DMS 273 treated with DMSO at 0.1 percent for 48 hours (cell line): ENCODE measurements at regions not wholly inside any gene's neighbourhood (a gene's known extent, or its start where the extent isn't known, plus 50 kb on each side); places are given as distances from the start of the nearest gene placed in this dataset.

Source experiments
- DNase-seq: peaks from one replicate; lab custom pipeline; 2025; lab: John Stamatoyannopoulos, UW

DNA sequence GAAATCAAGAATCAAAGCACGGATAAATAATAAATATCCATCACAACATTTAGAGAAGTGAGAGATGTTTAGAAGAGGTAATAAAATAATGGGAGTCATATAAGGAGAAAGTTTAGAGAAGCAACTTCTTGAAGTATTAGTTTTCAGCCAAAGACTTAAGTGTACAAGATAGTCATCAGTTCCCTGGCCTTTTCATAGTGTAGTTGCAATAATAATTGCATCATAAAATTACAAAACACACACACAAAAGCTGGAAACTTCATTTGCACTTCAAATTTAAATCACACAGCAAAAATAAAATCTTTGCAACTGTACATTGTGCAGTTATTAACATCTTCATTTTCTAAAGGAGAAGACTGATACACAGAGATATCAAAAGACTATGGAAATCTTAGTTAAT is 319.1 kb upstream of the RGMB start:
- DNase-seq: no peak

DNA sequence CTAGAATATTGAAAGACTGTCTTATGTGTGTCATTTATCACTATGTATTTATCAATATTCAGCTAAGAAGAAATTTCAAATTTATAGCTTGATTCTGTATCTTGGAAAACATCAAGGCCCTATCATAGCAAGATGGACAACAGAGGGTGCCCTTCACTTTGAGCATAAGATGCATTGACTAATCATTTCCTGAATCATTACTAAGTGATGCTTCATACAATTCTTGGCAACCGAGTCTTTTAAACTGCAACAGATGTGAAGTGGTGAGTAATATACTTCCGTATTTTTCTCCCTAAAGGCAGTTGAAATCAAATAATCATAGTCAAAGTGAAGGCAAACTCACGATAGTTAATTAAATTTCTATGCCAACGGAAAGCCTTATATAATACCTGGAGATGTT is 318.6 kb upstream of the RGMB start:
- DNase-seq: peak; percentile 18

DNA sequence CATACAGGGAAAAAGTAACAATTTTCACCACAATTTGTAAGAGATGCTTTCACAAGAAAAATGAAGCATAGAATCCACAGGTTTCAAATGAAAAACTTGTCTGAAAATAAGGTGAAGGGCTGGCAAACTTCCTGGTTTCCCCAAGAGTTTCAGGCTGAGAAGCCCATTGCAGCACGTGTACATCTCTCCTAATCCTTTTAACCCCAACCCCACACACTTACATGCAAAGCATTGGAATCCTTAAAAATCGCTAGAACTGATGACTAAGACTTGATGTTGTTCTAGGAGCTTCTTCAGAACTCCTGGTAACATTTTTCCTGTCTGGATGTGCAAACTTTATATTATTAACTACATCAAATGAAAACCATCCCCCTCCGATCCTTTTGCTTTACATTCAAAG is 317.8 kb upstream of the RGMB start:
- DNase-seq: no peak

DNA sequence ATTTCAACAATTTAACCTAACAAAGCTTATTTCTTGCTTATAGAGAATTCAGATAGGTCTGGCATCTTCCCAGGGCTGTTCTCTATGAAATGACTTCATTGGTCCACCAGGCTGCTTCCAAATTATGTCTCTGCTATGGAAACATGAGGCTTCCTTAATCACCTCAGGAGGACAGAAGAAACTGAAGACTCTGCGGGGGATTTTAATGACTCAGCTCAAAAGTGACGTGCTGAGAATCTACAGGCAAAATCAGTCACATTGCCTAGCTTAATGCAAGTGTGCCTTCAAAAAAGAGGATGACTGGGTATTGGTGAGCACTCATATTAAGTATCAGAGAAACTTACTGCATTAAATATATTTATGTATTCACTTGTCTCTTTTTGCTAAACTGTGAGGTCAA is 315.5 kb upstream of the RGMB start:
- no peak for DNase-seq

DNA sequence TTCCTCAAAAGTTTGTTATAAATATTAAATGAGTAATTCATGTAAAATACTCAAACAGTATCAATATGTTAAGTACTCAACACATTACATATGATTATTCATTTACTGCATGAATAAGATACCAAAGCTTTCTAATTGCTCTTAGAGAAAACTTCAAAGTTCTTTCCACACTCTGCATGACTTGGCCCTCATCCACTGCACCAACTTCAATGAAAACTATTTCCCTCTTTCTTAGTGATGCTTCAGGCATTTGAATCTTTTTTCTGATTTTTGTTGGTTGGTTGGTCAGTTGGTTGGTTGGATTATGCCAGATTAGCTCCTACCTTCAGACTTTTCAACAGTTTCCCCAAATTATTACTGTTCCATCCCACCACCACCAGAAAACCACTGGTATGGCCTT is 314.7 kb upstream of the RGMB start:
- no peak for DNase-seq

DNA sequence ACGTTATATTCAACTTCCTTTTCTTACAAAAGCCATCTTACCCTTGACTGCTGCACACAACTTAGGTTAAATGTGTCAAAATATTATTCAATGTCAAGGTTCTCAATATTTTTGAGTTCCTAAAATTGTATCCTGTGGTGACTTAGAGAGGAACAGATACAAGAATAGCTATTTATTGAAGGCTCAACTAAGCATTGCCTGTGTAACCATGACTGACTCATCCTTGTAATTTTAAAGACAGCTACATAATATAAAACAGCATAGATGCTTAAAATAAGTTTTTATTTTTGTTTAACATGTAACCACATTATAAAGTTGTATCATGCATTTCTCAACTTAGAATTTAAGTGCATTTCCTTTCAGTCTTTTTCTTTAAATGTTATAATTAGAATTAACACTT is 312.9 kb upstream of the RGMB start:
- no peak for DNase-seq

DNA sequence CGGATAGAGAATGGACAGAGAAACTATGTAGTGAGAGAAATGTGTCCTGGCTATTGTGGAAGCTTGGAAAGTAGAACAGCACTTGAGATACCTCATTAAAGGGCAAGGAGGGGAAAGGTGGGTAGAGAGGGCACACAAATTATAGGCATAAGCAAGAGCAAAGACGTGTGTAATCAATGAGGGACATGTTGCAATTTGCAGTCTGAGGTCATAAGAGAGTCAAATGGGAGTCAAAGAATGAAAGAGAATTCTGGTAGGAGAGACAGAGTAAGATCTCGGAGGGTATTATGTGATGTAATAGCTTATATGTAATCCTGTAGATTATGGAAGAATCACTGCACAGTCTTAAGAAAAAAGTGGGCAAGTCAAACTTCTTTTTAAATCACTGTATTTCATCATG is 312.0 kb upstream of the RGMB start:
- no peak for DNase-seq

DNA sequence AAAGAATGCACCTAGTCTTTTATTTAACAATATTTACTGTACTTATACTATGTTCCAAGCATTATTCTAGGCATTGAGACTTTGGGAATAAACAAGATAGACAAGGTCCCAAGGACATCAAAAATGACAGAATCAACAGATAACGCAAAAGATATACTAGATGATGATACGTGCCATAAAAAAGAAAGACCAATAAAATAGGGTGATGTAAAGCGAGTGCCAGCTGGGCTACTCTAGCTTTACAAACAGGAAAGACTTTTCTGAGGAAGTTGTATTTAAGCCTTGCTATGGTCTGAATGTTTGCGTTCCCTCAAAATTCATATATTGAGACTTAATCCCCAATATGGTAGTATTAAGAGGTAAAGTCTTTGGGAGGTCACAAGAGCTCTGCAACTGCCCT is 310.2 kb upstream of the RGMB start:
- DNase-seq: no peak

DNA sequence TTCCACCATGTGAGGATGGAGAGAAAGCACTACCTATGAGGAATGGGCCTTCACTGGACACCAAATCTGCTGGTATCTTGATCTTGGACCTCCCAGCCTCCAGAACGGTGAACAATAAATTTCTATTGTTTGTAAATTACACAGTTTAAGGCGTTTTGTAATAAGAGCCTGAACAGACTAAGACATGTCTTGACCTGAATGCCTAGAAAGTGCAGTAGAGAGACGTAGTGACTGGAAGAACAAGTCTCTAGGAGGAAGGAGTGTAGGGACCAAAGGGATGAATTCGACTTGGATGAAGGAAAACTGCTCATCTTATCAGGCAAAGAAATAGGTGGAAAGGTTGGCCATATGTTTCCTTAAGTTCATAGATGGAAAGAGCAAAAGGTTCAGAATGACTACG is 309.8 kb upstream of the RGMB start:
- DNase-seq: no peak

DNA sequence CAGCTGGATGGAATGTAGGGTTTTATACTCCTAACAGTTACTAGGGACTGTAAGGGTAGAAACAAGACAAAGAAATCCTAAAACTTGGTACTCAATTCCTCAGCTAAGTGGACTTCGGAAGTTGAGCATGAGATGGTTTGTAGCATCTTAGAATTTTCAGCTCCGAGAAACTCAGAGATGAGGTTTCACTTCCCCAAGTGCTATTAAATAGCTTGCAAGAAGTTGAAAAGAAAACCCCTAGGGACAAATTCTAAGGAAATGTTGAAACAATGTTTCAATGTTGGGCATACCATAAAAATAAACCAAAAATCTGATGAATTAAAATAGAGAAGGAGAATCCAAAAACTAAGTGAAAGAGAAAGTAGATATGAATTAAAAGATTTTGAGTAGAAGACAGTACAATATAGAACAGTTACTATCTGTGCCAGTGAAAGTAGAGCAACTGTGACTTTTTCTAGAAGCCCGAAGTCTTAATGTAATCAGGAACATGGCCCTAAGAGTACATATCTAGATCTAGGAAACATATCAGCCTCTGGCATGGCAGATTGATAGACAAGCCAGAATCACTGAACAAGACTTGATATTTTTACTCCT is 308.6 kb upstream of the RGMB start:
- no peak for DNase-seq

DNA sequence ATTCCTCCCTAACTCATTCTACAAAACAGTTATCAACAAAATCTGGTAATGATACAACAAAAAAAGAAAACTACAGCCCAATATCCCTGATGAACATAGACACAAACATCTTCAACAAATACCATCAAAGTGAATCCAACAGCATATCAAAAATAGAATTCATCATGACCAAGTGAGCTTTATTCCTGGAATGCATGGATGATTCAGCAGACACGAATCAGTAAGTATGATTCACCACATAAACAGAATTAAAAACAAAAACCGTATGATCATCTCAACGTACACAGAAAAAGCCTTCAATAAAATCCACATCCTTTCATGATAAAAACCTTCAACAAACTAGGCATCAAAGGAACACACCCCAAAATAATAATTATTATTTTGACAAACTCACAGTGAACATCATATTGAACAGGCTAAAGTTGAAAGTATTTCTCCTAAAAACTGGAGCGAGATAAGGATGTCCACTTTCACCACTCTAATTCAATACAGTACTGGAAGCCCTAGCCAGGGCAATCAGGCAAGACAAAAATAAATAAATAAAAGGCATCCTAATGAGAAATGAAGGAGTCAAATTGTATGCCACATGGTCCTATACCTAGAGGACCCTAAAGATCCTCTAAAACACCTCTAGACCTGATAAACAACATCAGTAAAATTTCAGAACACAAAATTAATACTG is 305.1 kb upstream of the RGMB start:
- no peak for DNase-seq

DNA sequence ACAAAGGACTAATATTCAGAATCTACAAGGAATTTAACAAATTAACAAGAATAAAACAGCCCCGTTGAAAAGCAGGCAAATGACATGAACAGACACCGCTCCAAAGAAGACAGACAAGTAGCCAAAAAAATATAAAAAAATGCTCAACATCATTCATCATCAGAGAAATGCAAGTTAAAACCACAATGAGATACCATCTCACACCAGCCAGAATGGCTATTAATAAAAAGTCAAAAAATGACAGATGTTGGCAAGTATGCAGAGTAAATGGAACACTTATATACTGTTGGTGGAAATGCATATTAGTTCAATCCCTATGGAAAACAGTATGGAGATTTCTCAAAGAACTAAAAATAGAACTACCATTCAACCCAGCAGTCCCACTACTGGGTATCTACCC is 302.7 kb upstream of the RGMB start:
- DNase-seq: no peak

DNA sequence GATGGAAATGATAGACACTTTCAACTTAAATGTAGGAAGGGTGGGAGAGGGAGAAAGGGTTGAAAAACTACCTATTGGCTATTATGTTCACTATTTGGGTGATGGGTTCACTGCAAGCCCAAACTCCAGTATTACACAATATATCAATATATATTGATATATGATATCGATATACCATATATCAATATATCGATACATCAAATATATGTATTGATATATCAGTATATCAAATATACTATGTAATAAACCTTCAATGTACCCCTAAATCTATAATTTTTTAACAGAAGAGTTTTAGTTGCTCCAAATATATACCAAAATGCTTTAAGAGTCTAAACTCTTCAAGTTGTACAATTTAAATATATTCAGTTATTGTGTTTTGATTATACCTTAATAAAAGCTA is 302.0 kb upstream of the RGMB start:
- DNase-seq: no peak

DNA sequence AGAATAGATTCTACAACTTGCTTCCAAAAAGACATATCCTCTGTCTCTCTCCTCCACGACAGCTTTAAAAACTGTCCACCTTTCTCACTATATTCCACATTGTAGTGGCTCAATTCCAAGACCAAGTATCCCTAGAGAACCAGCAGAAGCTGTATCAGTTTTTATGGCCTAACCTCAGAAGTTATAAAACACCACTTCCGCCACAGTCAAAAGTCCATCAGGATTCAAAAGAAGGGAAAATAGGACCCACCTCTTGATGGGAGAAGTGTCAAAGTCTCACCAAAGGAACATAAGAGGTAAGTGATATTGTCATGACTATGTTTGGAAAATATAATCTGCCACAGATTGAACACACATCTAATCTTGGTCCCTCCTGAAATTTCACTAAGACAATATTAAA is 299.2 kb upstream of the RGMB start:
- no peak for DNase-seq

DNA sequence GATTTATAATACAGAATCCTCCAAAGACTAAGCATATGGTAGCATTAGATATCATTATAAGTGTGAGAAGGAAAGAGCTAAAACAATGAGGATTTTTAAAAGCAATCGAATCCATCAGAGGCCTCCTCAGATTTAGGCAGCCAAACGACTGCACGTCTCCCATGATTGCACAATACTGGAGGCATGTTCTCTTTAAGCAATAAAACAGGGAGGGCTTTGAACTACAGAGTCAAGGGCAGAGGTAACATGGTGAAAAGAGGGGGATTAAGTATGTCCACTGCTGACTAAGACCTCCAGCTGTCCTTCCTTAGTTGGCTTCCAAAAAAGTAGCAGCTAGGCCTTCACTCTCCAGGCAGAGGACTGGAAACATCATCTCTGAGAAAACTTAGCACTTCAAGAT is 298.7 kb upstream of the RGMB start:
- no peak for DNase-seq

DNA sequence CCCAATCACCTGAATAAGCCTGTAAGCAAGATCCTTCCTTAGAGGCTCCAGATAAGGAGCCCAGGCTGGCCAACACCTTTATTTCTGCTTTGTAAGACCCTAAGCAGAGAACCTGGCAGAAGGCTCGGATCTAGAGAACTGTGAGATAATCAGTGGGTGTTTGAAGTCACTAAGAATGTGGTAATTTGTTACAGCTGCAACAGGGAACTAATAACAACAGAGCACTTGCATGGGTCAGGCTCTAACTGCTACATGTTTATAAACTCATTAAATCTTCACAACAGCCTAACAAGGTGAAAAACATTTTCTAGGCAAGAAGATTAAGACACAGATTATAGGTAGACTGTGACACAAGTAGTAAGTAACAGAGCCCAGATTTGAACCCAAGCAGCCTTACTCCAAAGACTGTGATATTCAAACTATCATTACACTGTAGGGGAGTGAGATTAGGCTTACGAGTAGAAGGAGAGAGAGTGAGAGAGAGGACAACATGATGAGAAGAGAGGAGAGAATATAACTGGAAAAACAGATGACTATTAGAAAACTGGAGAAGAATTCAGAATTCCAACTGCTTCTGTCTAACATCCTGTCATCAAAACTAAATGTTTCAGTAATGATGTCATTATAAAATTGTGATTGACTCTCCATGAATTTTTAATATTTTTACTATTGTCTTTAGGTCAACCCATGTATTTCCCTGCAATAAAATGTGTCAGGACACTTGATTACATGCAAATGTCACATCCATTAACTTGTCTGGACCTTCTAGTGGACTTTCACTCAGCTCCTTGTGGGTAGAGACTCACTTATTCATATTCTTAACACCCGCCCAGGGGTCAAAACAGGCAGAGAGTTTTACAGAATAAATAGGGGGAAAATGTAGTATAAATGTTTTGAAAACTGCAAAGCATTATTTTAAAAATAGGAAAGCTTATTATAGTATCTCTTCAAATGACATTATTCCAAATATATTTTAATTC is 290.9 kb upstream of the RGMB start:
- DNase-seq: no peak

DNA sequence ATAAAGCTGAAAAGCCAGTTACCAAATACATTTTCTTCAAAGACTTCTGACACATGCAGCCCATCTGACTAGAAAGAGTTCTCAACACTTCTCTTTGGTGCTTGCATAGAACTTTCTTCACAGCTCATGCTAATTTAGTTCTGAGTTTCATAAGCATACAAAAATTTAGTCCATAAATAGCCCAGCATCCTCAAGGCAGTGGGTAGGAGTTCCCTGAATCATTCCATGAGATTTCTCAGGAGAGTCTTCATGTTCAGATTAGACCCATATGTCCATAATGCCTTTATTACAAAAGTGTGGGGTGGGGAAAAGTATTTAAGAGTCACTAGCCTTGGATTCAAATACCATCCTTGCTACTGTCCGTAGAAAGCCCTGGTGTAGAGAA is 290.2 kb upstream of the RGMB start:
- no peak for DNase-seq

DNA sequence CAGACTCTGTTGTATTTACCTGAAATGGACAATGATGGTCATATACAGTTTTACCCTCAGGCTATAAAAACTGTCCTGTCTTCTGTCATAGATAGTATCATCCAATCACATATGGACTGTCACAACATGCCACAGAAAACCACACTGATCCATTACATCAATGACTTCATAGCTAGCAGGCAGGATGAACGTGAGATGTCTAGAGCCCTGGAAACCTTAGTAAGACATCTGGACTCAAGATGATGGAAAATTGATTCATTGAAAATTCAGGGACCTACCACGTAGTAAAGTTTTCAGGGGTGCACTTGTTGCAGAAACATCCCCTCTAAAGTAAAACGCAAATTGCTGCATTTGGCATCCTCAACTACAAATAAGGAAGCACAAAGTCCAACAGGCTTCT is 284.4 kb upstream of the RGMB start:
- DNase-seq: no peak

DNA sequence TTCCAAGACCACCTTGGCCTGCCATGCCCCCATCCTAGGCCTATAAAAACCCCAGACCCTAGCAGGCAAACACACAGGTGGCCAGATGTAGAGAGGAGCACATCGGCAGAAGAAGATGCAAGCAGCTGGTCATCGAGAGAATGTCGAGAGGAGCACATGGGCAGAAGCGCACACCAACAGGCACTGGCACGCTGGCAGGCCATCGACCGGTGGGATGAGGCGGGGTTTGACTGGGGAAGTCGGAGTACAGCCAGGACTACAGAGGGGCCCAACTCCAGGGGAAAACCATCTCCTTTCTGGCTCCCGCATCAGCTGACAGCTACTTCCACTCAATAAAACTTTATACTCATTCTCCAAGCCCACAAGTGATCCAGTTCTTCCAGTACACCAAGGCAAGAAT is 283.1 kb upstream of the RGMB start:
- no peak for DNase-seq

DNA sequence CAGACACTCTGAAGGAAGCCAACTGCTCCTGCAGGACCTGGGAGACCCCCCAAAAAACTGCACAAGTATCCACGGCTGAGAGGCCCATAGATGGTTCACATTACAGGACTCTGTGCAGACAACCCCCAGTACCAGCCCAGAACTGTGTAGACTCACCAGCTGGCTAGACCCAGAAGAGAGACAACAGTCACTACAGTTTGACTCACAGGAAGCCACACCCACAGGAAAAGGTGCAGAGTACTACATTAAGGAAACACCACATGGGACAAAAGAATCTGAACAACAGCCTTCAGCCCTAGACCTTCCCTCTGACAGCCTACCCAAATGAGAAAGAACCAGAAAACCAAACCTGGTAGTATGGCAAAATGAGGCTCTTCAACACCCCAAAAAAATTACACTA is 281.2 kb upstream of the RGMB start:
- DNase-seq: no peak

DNA sequence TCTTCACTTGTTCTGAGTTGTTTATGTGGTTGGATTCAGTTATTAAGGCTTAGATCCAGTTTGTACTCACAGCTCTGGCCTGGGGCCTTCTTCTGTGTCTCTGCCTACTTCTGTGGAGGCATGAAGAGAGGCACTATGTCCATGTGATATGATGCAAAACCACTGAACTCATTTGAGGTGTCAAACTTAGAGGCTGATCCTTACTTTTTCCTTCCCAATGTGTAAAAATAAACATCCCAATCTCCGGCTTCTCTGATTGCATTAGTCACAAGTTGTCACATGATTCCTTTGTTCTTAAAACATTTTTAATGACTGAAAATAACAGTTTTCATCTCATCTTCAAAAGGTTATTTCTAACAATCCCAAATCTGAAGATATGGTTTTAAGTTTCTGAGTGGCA is 276.0 kb upstream of the RGMB start:
- DNase-seq: no peak

DNA sequence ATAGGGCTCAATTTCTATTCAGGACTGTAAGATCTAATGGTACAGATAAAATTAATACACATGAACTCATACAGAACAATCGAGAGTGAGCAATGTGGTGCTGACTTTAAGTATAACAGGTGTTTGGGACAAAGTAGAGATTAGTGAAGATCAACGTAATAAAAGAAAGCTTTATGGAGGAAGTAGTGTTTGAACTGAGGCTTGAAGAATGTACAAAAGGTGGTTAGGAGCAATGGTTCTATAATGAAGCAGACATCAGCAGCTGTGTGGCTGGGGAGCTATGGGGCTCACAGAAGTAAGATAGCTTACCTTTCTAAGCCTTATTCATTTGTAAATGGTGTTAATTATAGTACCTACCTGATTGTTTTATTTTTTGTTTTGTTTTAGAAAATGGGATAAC is 275.4 kb upstream of the RGMB start:
- no peak for DNase-seq

DNA sequence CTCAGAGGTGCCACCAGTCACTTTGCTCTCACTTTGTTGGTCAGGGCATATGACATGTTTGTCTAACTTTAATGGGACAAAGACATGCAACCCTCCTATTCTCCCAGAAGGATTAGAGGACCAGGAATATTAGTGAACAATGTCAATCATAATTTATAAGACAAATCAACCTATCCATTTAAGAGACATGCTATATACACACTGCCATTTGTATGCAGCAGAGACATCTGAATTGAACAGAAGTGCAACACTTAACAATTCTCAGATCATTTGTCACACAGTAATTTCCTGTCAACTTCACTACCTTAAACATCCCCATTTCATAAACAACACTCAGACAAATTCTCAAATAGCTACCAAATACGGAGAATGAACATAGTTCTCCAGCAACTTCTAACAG is 273.6 kb upstream of the RGMB start:
- DNase-seq: no peak
